Neural cell (in vitro differentiated cells): ENCODE measurements at regions not wholly inside any gene's neighbourhood (a gene's known extent, or its start where the extent isn't known, plus 50 kb on each side); places are given as distances from the start of the nearest gene placed in this dataset.

ENCODE experiments used
- H2AFZ ChIP-seq: fragments of 200-600, 300-800 bp; sonication (generic), shearing (Covaris generic); 2 replicates; pipeline ENCODE4 v1.6.0; 2014; ENCODE audit warnings: low read depth, mild to moderate bottlenecking, antibody characterized with exemption, low read length, moderate library complexity
- H3F3A ChIP-seq: fragments of 200-600 bp; shearing (Covaris generic); 2 replicates; pipeline ENCODE4 v1.6.1; 2016; ENCODE audit warnings: mild to moderate bottlenecking, moderate library complexity, mixed read lengths, antibody characterized with exemption, low read length; ENCODE audit not compliant: insufficient read depth, poor library complexity, severe bottlenecking
- H3K27ac ChIP-seq: fragments of 200-600, 300-800 bp; sonication (generic), shearing (Covaris generic); 2 replicates; pipeline ENCODE4 v1.5.1; 2014; ENCODE audit warnings: mild to moderate bottlenecking, low read length, moderate library complexity
- H3K27me3 ChIP-seq: fragments of 300-800, 200-600 bp; sonication (generic), shearing (Covaris generic); 2 replicates; pipeline ENCODE4 v1.6.0; 2014; ENCODE audit warnings: mild to moderate bottlenecking, low read depth, low read length, moderate library complexity; ENCODE audit not compliant: insufficient read depth
- H3K36me3 ChIP-seq: fragments of 300-800, 200-600 bp; sonication (generic), shearing (Covaris generic); 2 replicates; pipeline ENCODE4 v1.5.1; 2014; ENCODE audit warnings: mild to moderate bottlenecking, antibody characterized with exemption, low read length, moderate library complexity; ENCODE audit not compliant: insufficient read depth
- H3K4me2 ChIP-seq: fragments of 300-800, 200-600 bp; sonication (generic), shearing (Covaris generic); 2 replicates; pipeline ENCODE4 v1.6.0; 2014; ENCODE audit warnings: mild to moderate bottlenecking, low read length
- H3K4me3 ChIP-seq: fragments of 300-800, 200-600 bp; sonication (generic), shearing (Covaris generic); 2 replicates; pipeline ENCODE4 v1.5.1; 2014; ENCODE audit warnings: mild to moderate bottlenecking, low read length, moderate library complexity
- H3K79me2 ChIP-seq: fragments of 200-600 bp; shearing (Covaris generic); replicated peaks from 2 replicates; pipeline ENCODE4 v1.6.0; 2014; ENCODE audit warnings: mild to moderate bottlenecking, low read length, moderate library complexity; ENCODE audit not compliant: insufficient read depth
- H3K9ac ChIP-seq: fragments of 300-800, 200-600 bp; sonication (generic), shearing (Covaris generic); 2 replicates; pipeline ENCODE4 v1.6.1; 2016; ENCODE audit warnings: mild to moderate bottlenecking, low read length, mixed read lengths
- H3K9me2 ChIP-seq: fragments of 200-600 bp; shearing (Covaris generic); 2 replicates; pipeline ENCODE4 v1.6.1; 2016; ENCODE audit warnings: mild to moderate bottlenecking, low read length, mixed read lengths; ENCODE audit not compliant: insufficient read depth
- H3K9me3 ChIP-seq: fragments of 200-600, 300-800 bp; sonication (generic), shearing (Covaris generic); 2 replicates; pipeline ENCODE4 v1.6.1; 2016; ENCODE audit warnings: mild to moderate bottlenecking, mixed run types, low read length, moderate library complexity, mixed read lengths
- H4K20me1 ChIP-seq: fragments of 200-600 bp; shearing (Covaris generic); 2 replicates; pipeline ENCODE4 v1.6.1; 2016; ENCODE audit warnings: mild to moderate bottlenecking, mixed run types; ENCODE audit not compliant: insufficient read depth
- CTCF ChIP-seq: fragments of 450-650 bp; IDR thresholded peaks from 2 replicates; pipeline ENCODE4 v1.5.1; 2014; ENCODE audit warnings: antibody characterized with exemption, mild to moderate bottlenecking, moderate library complexity; ENCODE audit not compliant: poor library complexity, severe bottlenecking
- EP300 ChIP-seq: fragments of 450-650 bp; conservative IDR thresholded peaks from 2 replicates; pipeline ENCODE4 v1.6.1; 2014; ENCODE audit warnings: antibody characterized with exemption, mild to moderate bottlenecking, moderate library complexity; ENCODE audit not compliant: poor library complexity, severe bottlenecking
- EZH2 ChIP-seq: fragments of 200-600, 300-800 bp; shearing (Covaris generic), sonication (generic); IDR thresholded peaks from 2 replicates; pipeline ENCODE4 v1.6.1; 2014; ENCODE audit warnings: antibody characterized with exemption, low read length, borderline replicate concordance, mild to moderate bottlenecking; ENCODE audit not compliant: insufficient read depth, poor library complexity, severe bottlenecking
- MXI1 ChIP-seq: fragments of 450-650 bp; conservative IDR thresholded peaks from 2 replicates; pipeline ENCODE4 v1.6.1; 2014; ENCODE audit warnings: antibody characterized with exemption, mild to moderate bottlenecking; ENCODE audit not compliant: poor library complexity, severe bottlenecking
- POLR2AphosphoS5 ChIP-seq: IDR thresholded peaks from 2 replicates; pipeline ENCODE4 v1.6.1; 2012
- RAD21 ChIP-seq: fragments of 450-650 bp; conservative IDR thresholded peaks from 2 replicates; pipeline ENCODE4 v1.6.1; 2014; ENCODE audit warnings: antibody characterized with exemption, mild to moderate bottlenecking, moderate library complexity
- REST ChIP-seq: IDR thresholded peaks from 2 replicates; pipeline ENCODE4 v1.6.1; 2012; ENCODE audit warnings: borderline replicate concordance
- SMC3 ChIP-seq: fragments of 450-650 bp; conservative IDR thresholded peaks from 2 replicates; pipeline ENCODE4 v1.6.1; 2014; ENCODE audit warnings: antibody characterized with exemption, mild to moderate bottlenecking, moderate library complexity; ENCODE audit not compliant: poor library complexity
- TAF1 ChIP-seq: IDR thresholded peaks from 2 replicates; pipeline ENCODE4 v1.6.1; 2012; ENCODE audit warnings: low read depth

- H3K4me2 ChIP-seq = no peak overlapping the region
- H3K9ac ChIP-seq = no peak overlapping the region
- no peaks in the 10 kb centered on the region for H3K9me3 ChIP-seq
- no peak for TF ChIP-seq REST
- H3K79me2 ChIP-seq = no peaks in the 10 kb centered on the region
- H3K4me3 ChIP-seq = no peak overlapping the region
- no peaks in the 10 kb centered on the region for H3K9me2 ChIP-seq
- H3F3A ChIP-seq = no peaks in the 10 kb centered on the region
- H3K27me3 ChIP-seq = no peaks in the 10 kb centered on the region
- no peaks in the 10 kb centered on the region for H3K36me3 ChIP-seq
- H3K27ac ChIP-seq = no peak overlapping the region
- no peak overlapping the region for H2AFZ ChIP-seq
- H4K20me1 ChIP-seq = no peaks in the 10 kb centered on the region
Measured at GRCh38 chr7:136133551-136133950, 156.4 kb upstream of the MTPN start.

GRCh38 chr7:136131304-136131630 is 154.1 kb upstream of the MTPN start:
- Histone ChIP-seq H3K27me3 (no peaks in the 10 kb centered on the region), H3K27ac (no peak overlapping the region), H3K79me2 (no peaks in the 10 kb centered on the region), H3K4me3 (no peak overlapping the region), H3F3A (no peaks in the 10 kb centered on the region), H2AFZ (no peak overlapping the region), H3K9me3 (no peaks in the 10 kb centered on the region), H3K4me2 (no peak overlapping the region), H3K9ac (no peak overlapping the region), H3K36me3 (no peaks in the 10 kb centered on the region), H3K9me2 (no peaks in the 10 kb centered on the region), H4K20me1 (no peaks in the 10 kb centered on the region)
- TF ChIP-seq POLR2AphosphoS5 (no peak), REST (no peak), EP300 (no peak), RAD21 (no peak), SMC3 (no peak), CTCF (no peak), TAF1 (no peak), MXI1 (no peak), EZH2 (no peak)
